SK-N-SH (cell line): ENCODE measurements at regions not wholly inside any gene's neighbourhood (a gene's known extent, or its start where the extent isn't known, plus 50 kb on each side); places are given as distances from the start of the nearest gene placed in this dataset.

Source experiments
- CTCF ChIA-PET: fragments of 300-600, 350-600 bp; formaldehyde crosslinking; extraction: SDS; loops from one replicate; lab custom pipeline; 2021; lab: Yijun Ruan, JAX
- POLR2A ChIA-PET: fragments of 350-600 bp; sonication (Branson Sonifier 250); formaldehyde crosslinking; extraction: SDS; loops from one replicate; lab custom pipeline; 2020; ENCODE audit warnings: antibody characterized with exemption, inconsistent platforms; lab: Yijun Ruan, JAX
- DNase-seq: peaks from one replicate; pipeline ENCODE4 v3.0.0; 2012
- H2AFZ ChIP-seq: fragments of 200-600 bp; sonication (generic); 2 replicates; pipeline ENCODE4 v1.8.1; 2016; ENCODE audit warnings: antibody characterized with exemption, mild to moderate bottlenecking, low read depth
- H3F3A ChIP-seq: fragments of 200-600 bp; sonication (generic); replicated peaks from 2 replicates; pipeline ENCODE3; 2016; ENCODE audit warnings: antibody characterized with exemption, mild to moderate bottlenecking; ENCODE audit not compliant: insufficient read depth
- H3K27ac ChIP-seq, 2 experiments: fragments of 200-500 bp in 1 of 2; fragments of 200-600 bp in 1 of 2; sonication (Bioruptor generic) in 1 of 2; sonication (generic), shearing (Covaris generic) in 1 of 2; 2 replicates each; pipeline versions ENCODE4 v1.5.1 to v1.6.1; 2014 to 2016; ENCODE audit warnings: low read depth in 2 of 2, inconsistent platforms in 1 of 2, low read length in 1 of 2, mild to moderate bottlenecking in 1 of 2, mixed read lengths in 1 of 2
- H3K27me3 ChIP-seq: fragments of 200-600 bp; sonication (generic), shearing (Covaris generic); 2 replicates; pipeline ENCODE4 v1.6.1; 2016; ENCODE audit warnings: mixed run types; ENCODE audit not compliant: insufficient read depth
- H3K36me3 ChIP-seq, 2 experiments: fragments of 200-500 bp in 1 of 2; fragments of 200-600 bp in 1 of 2; sonication (Bioruptor generic) in 1 of 2; sonication (generic) in 1 of 2; replicated peaks in 1 of 2; 2 replicates each; pipeline versions ENCODE3 to v1.5.1; 2014 to 2016; ENCODE audit warnings: low read length in 1 of 2, mild to moderate bottlenecking in 1 of 2; ENCODE audit not compliant: insufficient read depth in 2 of 2, control insufficient read depth in 1 of 2
- H3K4me1 ChIP-seq, 2 experiments: fragments of 200-500 bp in 1 of 2; fragments of 200-600 bp in 1 of 2; sonication (Bioruptor generic) in 1 of 2; sonication (generic), shearing (Covaris generic) in 1 of 2; 2 replicates each; pipeline versions ENCODE4 v1.5.1 to v1.6.1; 2014 to 2016; ENCODE audit warnings: low read depth in 1 of 2, low read length in 1 of 2, mixed run types in 1 of 2; ENCODE audit not compliant: insufficient read depth in 2 of 2, control insufficient read depth in 1 of 2
- H3K4me2 ChIP-seq: fragments of 200-600 bp; sonication (generic), shearing (Covaris generic); 2 replicates; pipeline ENCODE4 v1.6.1; 2017; ENCODE audit warnings: mixed run types
- H3K4me3 ChIP-seq, 2 experiments: fragments of 200-500 bp in 1 of 2; fragments of 200-600 bp in 1 of 2; sonication (Bioruptor generic) in 1 of 2; sonication (generic), shearing (Covaris generic) in 1 of 2; 2 replicates each; pipeline versions ENCODE4 v1.5.1 to v1.8.1; 2014 to 2016; ENCODE audit warnings: low read depth in 2 of 2, inconsistent platforms in 1 of 2, low read length in 1 of 2, mild to moderate bottlenecking in 1 of 2, mixed read lengths in 1 of 2, moderate library complexity in 1 of 2
- H3K79me2 ChIP-seq: fragments of 200-600 bp; sonication (generic); 2 replicates; pipeline ENCODE4 v1.8.1; 2017; ENCODE audit warnings: mild to moderate bottlenecking; ENCODE audit not compliant: insufficient read depth
- H3K9ac ChIP-seq: fragments of 200-600 bp; sonication (generic); 2 replicates; pipeline ENCODE4 v1.6.1; 2017; ENCODE audit warnings: mixed run types
- H3K9me2 ChIP-seq: fragments of 200-600 bp; sonication (generic); 2 replicates; pipeline ENCODE4 v1.6.1; 2017; ENCODE audit warnings: mixed run types
- H3K9me3 ChIP-seq: fragments of 200-600 bp; sonication (generic); 2 replicates; pipeline ENCODE4 v1.6.1; 2017; ENCODE audit warnings: mixed run types, mild to moderate bottlenecking, moderate library complexity
- H4K20me1 ChIP-seq: fragments of 200-600 bp; sonication (generic); 2 replicates; pipeline ENCODE4 v1.6.1; 2017; ENCODE audit warnings: mild to moderate bottlenecking, mixed run types; ENCODE audit not compliant: insufficient read depth
- CHD2 ChIP-seq: fragments of 150-350 bp; IDR thresholded peaks from 2 replicates; pipeline ENCODE4 v1.6.1; 2018; ENCODE audit warnings: low read length; ENCODE audit not compliant: partially characterized antibody
- ELF1 ChIP-seq: IDR thresholded peaks from 2 replicates; pipeline ENCODE4 v1.4.0; 2012
- EP300 ChIP-seq, 2 experiments: IDR thresholded peaks; 2 replicates each; pipeline versions ENCODE4 v1.4.0 to v1.6.1; 2012; ENCODE audit warnings: borderline replicate concordance in 1 of 2, low read depth in 1 of 2, low read length in 1 of 2
- FOXM1 ChIP-seq: IDR thresholded peaks from 2 replicates; pipeline ENCODE4 v1.4.0; 2012; ENCODE audit warnings: low read depth, mild to moderate bottlenecking
- GATA2 ChIP-seq: sonication (generic); formaldehyde crosslinking; IDR thresholded peaks from 2 replicates; pipeline ENCODE4 v1.5.0; 2020; ENCODE audit warnings: mild to moderate bottlenecking, missing genetic modification reagents
- MEF2A ChIP-seq: IDR thresholded peaks from 2 replicates; pipeline ENCODE4 v1.4.0; 2012; ENCODE audit warnings: low read depth, borderline replicate concordance
- MXI1 ChIP-seq: IDR thresholded peaks from 2 replicates; pipeline ENCODE4 v1.6.1; 2012; ENCODE audit warnings: mild to moderate bottlenecking, low read depth, low read length, improper control_type of control experiment
- NFIC ChIP-seq: IDR thresholded peaks from 2 replicates; pipeline ENCODE4 v1.4.0; 2012; ENCODE audit warnings: borderline replicate concordance
- NRF1 ChIP-seq: IDR thresholded peaks from 2 replicates; pipeline ENCODE4 v1.6.1; 2012; ENCODE audit warnings: low read depth, mild to moderate bottlenecking, low read length
- POLR2AphosphoS5 ChIP-seq: IDR thresholded peaks from 2 replicates; pipeline ENCODE4 v1.6.1; 2012; ENCODE audit warnings: low read depth, low read length
- RAD21 ChIP-seq: IDR thresholded peaks from 2 replicates; pipeline ENCODE4 v1.6.1; 2012; ENCODE audit warnings: mild to moderate bottlenecking, low read length
- RXRA ChIP-seq: IDR thresholded peaks from 2 replicates; pipeline ENCODE4 v1.4.0; 2012; ENCODE audit warnings: low read depth, mild to moderate bottlenecking, borderline replicate concordance
- SIN3A ChIP-seq: IDR thresholded peaks from 2 replicates; pipeline ENCODE4 v1.6.1; 2012; ENCODE audit warnings: low read depth, mild to moderate bottlenecking, low read length, moderate library complexity, borderline replicate concordance
- SMC3 ChIP-seq: IDR thresholded peaks from 2 replicates; pipeline ENCODE4 v1.6.1; 2012; ENCODE audit warnings: low read depth, low read length, improper control_type of control experiment
- TCF12 ChIP-seq: IDR thresholded peaks from 2 replicates; pipeline ENCODE4 v1.4.0; 2012
- TEAD4 ChIP-seq: IDR thresholded peaks from 2 replicates; pipeline ENCODE4 v1.4.0; 2012; ENCODE audit warnings: mild to moderate bottlenecking, borderline replicate concordance; ENCODE audit not compliant: insufficient read depth
- WGBS: methylation state at CpG from one replicate; pipeline ENCODE4 v1.1.6; 2017; ENCODE audit warnings: low lambda C conversion rate; 5-methylcytosine and 5-hydroxymethylcytosine counted together
- TF ChIP-seq, protein P1 (sequence below): fragments of 200-600 bp; sonication (generic); IDR thresholded peaks from 2 replicates; pipeline ENCODE4 v1.6.1; 2017; ENCODE audit warnings: antibody characterized with exemption, mild to moderate bottlenecking, moderate library complexity
- TF ChIP-seq, protein P2 (sequence below): fragments of 150-350 bp; IDR thresholded peaks from 2 replicates; pipeline ENCODE4 v1.6.1; 2016; ENCODE audit warnings: mild to moderate bottlenecking, low read depth, low read length
- TF ChIP-seq, protein P3 (sequence below): IDR thresholded peaks from 2 replicates; pipeline ENCODE4 v1.4.0; 2012; ENCODE audit warnings: low read depth
- TF ChIP-seq, protein P4 (sequence below): IDR thresholded peaks from 2 replicates; pipeline ENCODE4 v1.4.0; 2012; ENCODE audit warnings: low read depth, borderline replicate concordance

DNA sequence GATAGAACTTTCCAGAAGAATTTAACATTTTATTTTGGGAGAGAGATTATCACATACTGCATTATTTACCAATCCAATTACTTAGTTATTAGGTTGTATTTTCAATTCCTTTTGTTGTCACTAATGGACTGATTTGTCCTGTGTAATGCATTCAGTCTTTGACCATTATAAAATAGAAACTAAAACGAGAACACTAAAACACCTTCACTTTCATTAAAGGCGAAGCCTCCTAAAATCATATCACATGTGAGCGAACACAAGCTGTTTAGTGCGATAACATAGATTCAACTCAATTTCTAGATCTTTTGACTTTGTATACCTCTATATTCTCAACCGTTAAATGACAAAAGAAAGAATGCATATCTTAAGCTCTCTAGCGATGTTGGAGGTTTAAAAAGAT is 253.4 kb downstream of the VGLL3 start:
- 18% methylated on average over 6 of the region's 6 CpGs for WGBS
- no peak for DNase-seq
- Histone ChIP-seq H3K4me1 (no peaks in the 10 kb centered on the region), H3K9me2 (no peaks in the 10 kb centered on the region), H2AFZ (no peak overlapping the region), H4K20me1 (no peaks in the 10 kb centered on the region), H3K36me3 (no peaks in the 10 kb centered on the region), H3K4me2 (no peak overlapping the region), H3K9me3 (no peaks in the 10 kb centered on the region), H3K9ac (no peak overlapping the region), H3K4me3 (no peak overlapping the region), H3K79me2 (no peaks in the 10 kb centered on the region), H3K27me3 (no peaks in the 10 kb centered on the region; the same call in 1 of the 2 replicates), H3F3A (no peaks in the 10 kb centered on the region), H3K27ac (no peak overlapping the region)
- TF ChIP-seq, protein P1, sequence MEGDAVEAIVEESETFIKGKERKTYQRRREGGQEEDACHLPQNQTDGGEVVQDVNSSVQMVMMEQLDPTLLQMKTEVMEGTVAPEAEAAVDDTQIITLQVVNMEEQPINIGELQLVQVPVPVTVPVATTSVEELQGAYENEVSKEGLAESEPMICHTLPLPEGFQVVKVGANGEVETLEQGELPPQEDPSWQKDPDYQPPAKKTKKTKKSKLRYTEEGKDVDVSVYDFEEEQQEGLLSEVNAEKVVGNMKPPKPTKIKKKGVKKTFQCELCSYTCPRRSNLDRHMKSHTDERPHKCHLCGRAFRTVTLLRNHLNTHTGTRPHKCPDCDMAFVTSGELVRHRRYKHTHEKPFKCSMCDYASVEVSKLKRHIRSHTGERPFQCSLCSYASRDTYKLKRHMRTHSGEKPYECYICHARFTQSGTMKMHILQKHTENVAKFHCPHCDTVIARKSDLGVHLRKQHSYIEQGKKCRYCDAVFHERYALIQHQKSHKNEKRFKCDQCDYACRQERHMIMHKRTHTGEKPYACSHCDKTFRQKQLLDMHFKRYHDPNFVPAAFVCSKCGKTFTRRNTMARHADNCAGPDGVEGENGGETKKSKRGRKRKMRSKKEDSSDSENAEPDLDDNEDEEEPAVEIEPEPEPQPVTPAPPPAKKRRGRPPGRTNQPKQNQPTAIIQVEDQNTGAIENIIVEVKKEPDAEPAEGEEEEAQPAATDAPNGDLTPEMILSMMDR, result no peak
- TF ChIP-seq RXRA, result no peak
- TF ChIP-seq MXI1, result no peak
- no peak for TF ChIP-seq SMC3
- TF ChIP-seq NRF1, result no peak
- TF ChIP-seq CHD2, result no peak
- CTCF ChIA-PET, result interaction anchor here (0.9 kb wide), 1 partner anchor 8 kb away, joined by 3 read pairs; no protein-coding TSS in a partner anchor
- POLR2A ChIA-PET, result no interaction called here

DNA sequence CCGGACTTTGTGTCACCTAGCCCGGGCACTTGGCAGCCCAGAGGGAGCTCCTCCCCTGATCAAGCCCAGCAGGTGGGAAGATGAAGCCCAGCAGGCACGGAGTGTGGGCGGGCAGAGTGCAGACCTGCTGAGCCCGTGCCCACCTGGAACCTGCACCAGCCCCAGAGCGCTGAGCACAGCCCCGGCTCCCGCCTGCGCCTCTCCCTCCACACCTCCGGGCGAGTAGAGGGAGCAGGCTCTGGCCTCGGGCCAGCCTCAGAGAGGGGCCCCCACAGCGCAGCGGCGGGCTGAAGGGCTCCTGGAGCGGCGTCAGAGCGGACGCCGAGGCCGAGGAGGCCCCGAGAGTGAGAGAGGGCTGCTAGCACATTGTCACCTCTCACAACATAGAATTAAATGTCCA is 257.7 kb downstream of the VGLL3 start:
- Histone ChIP-seq H3K4me1 (no peaks in the 10 kb centered on the region), H3K79me2 (no peaks in the 10 kb centered on the region), H3F3A (no peaks in the 10 kb centered on the region), H3K36me3 (no peaks in the 10 kb centered on the region), H3K27ac (no peak overlapping the region), H3K27me3 (peaks cover 13% of the 10 kb centered on the region; the same call in 1 of the 2 replicates), H3K9ac (no peak overlapping the region), H3K4me3 (no peak overlapping the region), H2AFZ (no peak overlapping the region), H4K20me1 (no peaks in the 10 kb centered on the region), H3K9me3 (no peaks in the 10 kb centered on the region), H3K4me2 (no peak overlapping the region), H3K9me2 (no peaks in the 10 kb centered on the region)
- TF ChIP-seq TEAD4, result no peak
- no peak for TF ChIP-seq GATA2
- no peak for TF ChIP-seq SIN3A
- WGBS, result 48% methylated on average over 9 of the region's 22 CpGs
- ChIA-PET CTCF (interaction anchor here (1.5 kb wide), 1 partner anchor 31 kb away, joined by 7 read pairs; no protein-coding TSS in a partner anchor), POLR2A (no interaction called here)
- DNase-seq, result no peak

DNA sequence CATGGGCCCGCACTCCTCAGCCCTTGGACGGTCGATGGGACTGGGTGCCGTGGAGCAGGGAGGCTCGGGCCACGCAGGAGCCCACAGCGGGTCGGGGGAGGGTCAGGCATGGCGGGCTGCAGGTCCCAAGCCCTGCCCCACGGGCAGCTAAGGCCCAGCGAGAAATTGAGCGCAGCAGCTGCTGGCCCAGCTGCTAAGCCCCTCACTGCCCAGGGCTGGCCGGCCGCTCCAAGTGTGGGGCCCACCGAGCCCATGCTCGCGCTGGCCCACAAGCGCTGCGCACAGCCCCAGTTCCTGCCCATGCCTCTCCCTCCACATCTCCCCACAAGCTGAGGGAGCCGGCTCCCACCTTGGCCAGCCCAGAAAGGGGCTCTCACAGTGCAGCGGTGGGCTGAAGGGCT is 259.4 kb downstream of the VGLL3 start:
- H3K36me3 ChIP-seq, result no peaks in the 10 kb centered on the region
- WGBS, result 31% methylated on average over 3 of the region's 21 CpGs
- no peak overlapping the region for H3K4me2 ChIP-seq
- no peaks in the 10 kb centered on the region for H3F3A ChIP-seq
- ChIA-PET POLR2A (no interaction called here), CTCF (no interaction called here)
- H3K27me3 ChIP-seq, result peaks cover 13% of the 10 kb centered on the region; the same call in 1 of the 2 replicates
- DNase-seq, result no peak
- H3K27ac ChIP-seq, result no peak overlapping the region
- H3K4me3 ChIP-seq, result no peak overlapping the region
- no peaks in the 10 kb centered on the region for H3K9me2 ChIP-seq
- H3K9me3 ChIP-seq, result no peaks in the 10 kb centered on the region
- H4K20me1 ChIP-seq, result no peaks in the 10 kb centered on the region
- H2AFZ ChIP-seq, result no peak overlapping the region
- H3K4me1 ChIP-seq, result no peaks in the 10 kb centered on the region
- H3K9ac ChIP-seq, result no peak overlapping the region
- TF ChIP-seq, protein P2, sequence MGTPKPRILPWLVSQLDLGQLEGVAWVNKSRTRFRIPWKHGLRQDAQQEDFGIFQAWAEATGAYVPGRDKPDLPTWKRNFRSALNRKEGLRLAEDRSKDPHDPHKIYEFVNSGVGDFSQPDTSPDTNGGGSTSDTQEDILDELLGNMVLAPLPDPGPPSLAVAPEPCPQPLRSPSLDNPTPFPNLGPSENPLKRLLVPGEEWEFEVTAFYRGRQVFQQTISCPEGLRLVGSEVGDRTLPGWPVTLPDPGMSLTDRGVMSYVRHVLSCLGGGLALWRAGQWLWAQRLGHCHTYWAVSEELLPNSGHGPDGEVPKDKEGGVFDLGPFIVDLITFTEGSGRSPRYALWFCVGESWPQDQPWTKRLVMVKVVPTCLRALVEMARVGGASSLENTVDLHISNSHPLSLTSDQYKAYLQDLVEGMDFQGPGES, result no peak
- TF ChIP-seq EP300 (IDR thresholded peaks at IDR 0.05; ENCODE audit: borderline replicate concordance in 1 of 2, low read depth in 1 of 2, low read length in 1 of 2) (no peak), NFIC (no peak), MEF2A (no peak), MXI1 (no peak), TEAD4 (no peak), CHD2 (no peak), GATA2 (no peak), ELF1 (no peak), POLR2AphosphoS5 (no peak), TCF12 (no peak), RAD21 (no peak), FOXM1 (no peak)
- TF ChIP-seq, protein P3, sequence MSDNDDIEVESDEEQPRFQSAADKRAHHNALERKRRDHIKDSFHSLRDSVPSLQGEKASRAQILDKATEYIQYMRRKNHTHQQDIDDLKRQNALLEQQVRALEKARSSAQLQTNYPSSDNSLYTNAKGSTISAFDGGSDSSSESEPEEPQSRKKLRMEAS, result no peak
- TF ChIP-seq, protein P4, sequence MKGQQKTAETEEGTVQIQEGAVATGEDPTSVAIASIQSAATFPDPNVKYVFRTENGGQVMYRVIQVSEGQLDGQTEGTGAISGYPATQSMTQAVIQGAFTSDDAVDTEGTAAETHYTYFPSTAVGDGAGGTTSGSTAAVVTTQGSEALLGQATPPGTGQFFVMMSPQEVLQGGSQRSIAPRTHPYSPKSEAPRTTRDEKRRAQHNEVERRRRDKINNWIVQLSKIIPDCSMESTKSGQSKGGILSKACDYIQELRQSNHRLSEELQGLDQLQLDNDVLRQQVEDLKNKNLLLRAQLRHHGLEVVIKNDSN, result no peak
- no peaks in the 10 kb centered on the region for H3K79me2 ChIP-seq
